Activated gamma-delta T cell treated with anti-CD3 and anti-CD28 coated beads, Interleukin-2, amount 50 U/mL, for 16 hours (primary cell): ENCODE measurements at regions not wholly inside any gene's neighbourhood (a gene's known extent, or its start where the extent isn't known, plus 50 kb on each side); places are given as distances from the start of the nearest gene placed in this dataset.

Experiments used
- DNase-seq: peaks from one replicate; pipeline ENCODE4 v3.0.0-alpha.2; 2020; ENCODE audit warnings: low read depth

DNA sequence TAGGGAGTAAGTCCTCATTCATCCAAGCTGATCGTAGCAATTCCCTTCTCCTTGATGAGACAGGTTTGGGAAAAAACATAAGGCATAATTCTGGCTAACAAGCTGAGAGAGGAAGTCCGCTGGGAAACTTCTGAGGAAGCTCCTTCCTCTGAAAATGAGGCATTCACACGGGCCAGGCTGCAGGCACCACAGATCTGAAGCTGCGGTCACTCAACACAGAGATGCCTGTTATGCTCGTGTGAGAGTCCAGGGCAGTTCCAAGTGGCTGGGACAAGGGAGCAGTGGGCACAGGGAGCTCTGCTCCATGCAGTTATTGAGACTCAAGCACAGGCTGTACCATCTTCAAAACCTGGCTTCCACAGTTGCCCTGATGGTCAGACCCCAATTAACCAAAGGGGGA is 200.9 kb upstream of the ID2 start:
- DNase-seq, result no peak

DNA sequence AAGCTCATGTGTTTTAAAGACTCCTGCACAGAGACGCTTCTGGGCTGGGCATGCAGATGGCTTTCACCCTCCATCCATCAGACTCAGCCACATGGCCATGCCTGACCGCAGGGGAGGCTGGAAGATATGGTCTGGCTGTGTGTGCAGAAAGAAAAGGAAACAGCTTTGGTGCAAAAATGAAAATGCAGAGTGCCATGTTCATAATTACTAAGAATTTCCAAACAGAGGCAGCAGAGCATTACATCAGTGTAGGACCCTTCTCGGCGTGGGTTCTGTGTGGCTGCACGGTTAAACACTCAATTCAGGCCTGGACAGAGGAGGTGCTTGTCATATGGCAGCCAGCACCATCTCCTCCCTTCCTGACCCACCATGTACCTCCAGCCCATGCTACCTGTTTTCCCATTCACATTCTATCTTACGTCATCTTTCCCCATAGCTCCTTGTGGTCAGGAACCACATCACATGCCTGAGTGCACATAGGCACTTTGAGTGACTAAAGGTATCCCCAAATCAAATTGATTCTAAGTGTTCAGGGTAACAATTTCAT is 200.3 kb upstream of the ID2 start:
- DNase-seq, result no peak

DNA sequence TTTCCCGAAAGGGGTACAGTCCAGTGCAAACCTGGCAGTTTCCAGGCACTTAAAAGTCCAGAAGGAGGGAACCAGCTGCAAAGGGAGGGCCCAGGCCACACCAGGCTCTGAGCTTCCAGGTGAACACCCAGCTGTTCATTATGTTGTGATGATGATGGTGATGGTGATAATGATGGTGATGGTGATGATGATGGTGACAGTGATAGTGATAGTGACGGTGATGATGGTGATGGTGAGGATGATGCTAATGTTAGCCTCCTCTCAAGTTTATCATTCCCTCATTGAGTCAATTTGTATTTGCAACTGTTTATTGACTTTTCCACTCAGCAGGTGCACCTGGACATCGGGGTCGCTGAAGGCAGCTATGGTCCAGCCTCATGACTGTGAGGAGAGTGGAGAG is 199.4 kb upstream of the ID2 start:
- no peak for DNase-seq

DNA sequence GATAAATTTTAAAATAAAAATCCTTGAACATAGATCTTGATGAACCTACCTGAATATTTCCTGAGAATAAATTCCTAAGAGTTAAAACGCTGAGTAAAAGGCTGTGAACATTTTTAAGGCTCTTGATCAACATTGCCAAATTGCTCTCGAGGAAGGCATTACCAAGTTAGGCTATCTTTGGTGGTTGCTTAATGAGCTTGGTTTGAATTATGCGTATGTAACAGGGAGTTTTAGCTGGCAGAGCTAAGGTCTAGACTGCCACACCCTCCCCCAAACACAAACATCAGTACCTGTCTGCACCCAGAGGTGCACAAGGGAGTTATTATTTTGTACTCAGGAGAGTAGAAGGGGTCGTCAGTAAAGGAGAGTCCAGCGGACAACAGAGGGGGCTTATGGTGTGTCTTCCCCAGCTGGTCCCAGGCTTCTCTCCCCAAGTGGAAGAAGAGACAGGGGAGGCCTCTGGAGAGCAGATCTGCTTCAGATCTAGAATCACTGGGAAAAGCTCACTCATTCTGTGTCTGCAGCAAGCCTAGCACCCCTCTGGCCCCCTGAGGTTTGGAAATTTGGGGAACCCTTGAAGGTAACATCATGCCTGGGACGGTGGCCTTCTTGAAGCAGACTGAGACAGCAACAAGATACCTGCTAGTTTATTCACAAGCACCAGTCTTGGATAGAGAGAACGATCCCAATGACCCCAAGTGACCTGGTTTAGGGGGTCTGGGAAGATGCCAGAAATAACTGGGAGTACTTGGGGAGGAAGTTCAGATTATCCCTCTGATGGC is 197.2 kb upstream of the ID2 start:
- no peak for DNase-seq

DNA sequence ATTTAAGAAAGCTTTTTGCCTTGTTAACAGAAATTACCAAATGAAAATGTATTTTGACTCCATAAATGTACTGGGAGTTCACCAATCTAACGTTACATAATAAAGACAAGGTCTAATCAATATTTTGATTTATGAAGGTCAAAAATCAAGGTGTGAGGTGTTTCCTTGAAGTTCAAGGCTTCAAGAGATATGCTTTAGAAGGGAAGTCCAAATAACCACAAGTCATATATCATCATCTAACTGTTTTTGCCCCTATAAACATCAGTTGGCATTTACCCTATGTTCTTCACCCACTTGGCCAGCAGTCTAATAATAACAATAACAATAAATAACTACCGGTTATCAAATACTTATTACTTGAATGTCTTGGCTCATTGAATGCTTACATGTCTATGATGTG is 196.1 kb upstream of the ID2 start:
- no peak for DNase-seq

DNA sequence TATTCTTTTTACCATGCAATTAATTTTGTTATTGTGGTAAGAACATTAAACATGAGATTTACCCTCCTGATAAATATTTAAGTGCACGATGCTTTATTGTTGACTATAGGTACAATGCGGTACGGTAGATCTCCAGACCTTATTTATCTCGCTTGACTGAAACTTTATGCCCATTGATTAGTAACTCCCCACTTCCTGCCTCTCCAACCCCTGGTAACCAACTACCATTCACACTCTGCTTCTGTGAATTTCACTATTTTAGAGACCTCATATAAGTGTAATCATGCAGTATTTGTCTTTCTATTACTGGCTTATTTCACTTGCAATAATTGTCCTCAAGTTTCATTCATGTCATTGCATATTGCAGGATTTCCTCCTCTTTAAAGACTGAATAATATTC is 195.7 kb upstream of the ID2 start:
- no peak for DNase-seq

DNA sequence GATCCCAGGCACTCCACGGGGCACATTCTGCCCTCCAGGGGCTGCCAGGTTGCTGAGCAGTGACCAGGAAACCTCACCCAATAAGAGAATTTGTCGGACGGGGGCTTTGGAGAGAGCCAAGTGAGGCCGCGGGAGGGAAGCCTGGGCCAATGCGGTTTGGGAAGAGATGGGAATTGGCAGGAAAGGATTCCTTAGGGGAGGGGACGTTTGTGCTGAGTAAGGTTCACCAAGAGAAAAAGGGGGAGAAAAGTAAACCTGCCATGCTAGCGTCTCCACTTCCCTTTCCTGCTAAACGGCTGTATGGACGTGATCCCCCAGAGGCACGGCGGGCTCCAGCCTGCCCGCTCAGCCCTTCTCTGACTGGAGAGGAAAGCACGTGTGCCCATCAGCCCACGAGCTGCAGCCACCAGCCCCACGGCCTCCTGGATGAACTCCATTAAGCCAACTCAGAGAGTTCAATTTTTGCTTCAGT is 194.4 kb upstream of the ID2 start:
- DNase-seq, result no peak

DNA sequence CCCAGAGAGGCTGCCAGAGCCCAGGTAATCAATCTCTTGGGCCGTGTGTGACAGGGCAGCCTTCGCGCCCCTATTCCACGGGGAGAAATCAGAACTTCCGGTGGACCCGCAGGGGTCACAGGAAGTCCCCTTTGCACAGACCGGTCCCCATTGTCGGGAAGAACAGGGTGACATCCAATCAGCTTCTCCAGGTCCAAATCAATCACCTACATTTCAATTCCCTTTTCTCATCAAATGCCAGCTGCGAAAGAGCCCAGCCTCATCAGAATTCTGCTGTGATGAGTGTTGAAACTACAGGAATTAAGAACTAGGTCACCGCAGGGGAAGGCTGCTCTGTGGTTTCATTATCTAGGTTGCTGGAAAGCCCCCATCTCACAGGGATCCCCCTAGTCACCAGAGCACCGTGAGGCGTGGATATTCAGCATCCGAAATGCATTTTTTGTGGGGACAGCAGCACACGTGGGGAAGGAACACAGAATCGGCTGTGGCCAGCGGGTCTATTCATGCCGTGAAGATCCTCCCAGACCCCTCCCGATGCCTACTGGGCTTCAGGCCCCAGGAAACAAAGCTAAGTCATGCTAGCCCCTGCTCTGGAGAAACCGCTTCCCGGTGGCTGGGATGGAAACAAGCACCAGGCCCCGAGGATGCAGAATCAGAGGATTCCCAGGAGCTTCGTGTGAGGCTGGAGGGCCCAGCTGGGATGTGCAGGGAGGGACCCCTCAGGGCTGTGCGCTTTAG is 193.7 kb upstream of the ID2 start:
- DNase-seq, result peak; percentile 58

DNA sequence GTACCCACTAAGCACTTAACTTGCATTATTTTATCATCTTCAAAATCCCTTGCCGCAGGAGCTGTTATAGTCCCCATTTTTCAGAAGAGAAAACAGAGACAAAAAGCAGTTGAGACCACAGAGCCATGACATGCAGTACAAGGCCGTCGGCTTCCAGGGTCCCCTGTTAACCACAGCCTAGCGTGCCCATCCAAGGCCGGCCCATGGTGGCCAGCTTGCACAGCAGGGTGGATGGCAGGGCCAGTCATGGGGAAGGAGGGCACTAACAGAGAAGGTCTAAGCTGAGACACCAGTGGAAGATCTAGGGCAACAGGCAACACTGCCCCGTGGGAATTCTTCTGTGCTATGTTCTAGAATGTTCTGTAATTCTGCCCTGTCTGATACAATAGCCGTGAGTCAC is 192.6 kb upstream of the ID2 start:
- DNase-seq, result no peak

DNA sequence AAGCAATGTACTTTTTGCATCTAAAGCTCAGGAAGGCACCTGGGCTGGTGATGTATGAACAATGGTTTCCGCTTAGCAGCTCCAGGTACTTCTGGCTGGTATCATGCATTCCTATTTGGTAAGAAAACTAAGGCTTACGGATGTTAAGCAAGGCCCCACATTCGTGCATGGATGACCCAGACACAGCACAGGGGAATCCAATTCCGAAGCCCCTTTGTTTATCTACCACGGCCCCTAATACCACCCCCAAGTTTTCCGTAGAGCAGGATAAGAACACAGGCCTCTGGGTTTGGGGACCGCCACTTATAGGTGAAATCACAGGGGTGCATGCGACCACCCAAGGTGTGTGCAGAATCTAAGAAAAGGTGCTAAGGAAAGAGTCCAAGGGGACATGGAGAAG is 192.1 kb upstream of the ID2 start:
- DNase-seq, result no peak

DNA sequence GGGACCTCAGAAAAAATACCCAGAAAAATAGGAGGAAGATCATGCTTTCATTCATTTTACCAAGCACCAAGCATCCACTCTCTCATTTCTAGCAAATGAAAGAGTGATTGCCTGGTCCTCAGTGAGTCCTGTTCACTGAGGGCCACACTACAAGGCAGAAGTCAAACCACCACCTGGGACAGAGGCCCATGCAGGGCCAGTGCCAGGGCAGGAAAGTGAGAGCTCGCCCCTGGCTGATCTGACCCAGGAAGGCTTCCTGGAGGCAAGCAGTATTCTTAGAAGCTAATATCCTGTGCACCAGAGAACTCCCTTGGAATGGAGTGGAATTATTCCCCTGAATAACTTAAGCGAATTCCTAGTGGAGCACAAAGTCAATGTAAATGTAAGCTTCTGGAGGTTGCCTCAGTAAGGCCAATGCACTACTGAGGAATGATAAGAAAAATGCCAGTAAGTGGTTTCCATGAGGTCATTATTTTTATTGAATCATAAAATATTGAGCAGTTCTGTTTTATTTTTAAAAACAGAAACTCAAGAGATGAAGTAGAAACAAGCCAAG is 191.6 kb upstream of the ID2 start:
- DNase-seq, result no peak

DNA sequence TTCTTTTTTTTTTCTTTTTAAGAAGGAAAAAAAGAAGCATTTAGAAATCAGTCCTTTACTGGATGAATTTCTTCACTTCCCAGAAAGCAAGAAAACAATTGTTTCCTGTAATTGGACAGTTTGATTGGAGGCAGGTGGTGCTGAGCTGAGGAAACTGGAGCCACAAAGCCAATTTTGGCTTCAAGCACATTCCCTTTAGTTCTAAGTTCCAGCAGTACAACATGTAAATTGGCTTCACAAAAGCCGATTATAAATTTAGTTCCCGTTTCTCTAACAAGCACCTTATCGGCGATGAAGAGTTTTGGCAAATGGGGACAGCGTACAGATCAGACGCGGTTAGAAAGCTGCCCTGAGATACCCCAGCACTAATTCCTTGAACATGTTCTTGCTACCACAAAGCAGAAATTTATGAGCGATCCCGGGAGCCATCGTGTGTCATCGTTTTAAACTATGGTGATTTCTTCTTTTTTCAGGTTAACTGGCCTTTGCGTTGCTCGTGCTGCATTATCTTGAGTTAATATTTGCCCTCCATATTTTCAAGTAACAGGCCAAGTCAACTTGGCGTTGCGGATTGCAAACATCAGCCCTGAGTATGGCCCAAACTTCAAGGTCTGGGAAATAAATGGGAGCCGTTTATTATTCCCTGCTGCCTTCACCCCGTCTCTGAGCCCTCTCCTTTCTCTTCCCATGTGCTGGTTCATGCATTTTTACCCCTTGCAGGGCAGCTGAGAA is 190.4 kb upstream of the ID2 start:
- DNase-seq, result no peak

DNA sequence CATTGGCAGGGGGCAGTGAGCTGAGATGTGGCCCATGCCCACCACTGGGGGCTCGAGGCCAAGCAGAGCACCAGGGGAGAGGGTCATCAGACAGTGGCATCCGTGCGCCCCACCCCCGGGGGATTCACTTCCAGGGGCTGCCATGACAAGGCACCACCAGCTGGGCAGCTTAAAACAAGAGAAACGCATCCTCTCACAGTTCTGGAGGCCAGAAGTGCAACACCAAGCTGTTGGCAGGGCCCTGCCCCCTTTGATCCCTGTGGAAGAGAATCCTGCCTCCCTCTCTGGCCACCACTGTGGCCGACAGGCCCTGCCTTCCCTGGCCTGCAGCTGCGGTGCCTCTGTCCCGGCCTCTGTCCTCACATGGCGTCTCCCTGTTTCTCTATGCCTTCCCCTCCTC is 187.7 kb upstream of the ID2 start:
- DNase-seq, result no peak

DNA sequence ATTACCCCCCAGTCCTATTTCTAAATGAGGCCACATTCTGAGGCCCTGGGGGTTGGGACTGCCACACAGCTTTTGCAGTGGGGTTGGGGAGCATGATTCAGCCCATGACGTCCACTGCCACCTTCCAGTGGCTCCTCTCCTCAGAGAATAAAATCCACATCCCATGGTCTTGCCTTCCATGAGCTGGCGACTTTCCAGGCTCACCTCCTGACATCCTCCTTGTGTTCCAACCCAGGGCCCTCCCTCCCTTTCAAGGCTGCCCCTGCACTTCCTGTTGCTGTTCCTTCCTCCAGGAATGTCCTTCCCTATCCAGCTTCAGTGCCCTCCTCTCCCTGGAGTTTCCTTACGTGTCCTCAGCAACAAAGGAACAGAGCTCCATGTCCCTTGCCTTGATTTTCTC is 187.3 kb upstream of the ID2 start:
- no peak for DNase-seq

DNA sequence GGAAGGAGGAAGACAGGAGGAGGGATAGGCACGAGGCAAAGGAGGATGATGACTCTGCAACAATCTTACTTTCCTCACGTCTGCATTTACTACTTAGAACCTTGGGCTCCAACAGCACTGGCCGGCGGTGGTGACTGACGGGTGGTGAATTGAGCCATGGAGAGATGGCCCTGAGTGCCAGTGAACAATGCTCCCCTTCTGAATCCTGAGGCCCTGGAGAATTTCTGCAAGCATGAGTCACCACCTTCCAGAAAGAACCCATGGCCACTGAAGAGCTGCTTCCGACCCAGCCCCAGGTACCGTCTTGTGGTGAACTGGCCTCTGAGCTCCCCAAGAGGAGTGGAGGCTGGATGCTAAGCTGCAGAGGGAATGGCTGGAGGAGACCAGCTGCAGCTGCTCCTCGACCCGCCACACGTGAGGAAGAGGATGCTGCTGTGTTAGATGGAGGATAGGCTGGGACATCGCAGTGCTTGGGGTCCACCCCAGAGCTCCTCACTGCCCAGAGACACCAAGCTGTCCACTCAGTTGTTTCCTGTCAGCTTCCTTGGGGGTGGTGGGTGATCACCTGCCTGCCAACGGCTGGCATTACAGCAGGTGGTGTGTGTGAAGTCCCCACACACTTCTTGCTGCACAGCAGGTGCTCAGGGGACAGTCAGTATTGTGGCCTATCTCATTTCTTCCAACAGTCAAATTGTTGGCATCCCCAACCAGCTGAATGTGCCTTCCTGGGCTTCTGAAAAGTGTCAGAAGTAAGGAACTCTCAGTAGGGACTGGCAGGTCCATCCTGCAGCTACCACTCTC is 186.5 kb upstream of the ID2 start:
- DNase-seq, result no peak

DNA sequence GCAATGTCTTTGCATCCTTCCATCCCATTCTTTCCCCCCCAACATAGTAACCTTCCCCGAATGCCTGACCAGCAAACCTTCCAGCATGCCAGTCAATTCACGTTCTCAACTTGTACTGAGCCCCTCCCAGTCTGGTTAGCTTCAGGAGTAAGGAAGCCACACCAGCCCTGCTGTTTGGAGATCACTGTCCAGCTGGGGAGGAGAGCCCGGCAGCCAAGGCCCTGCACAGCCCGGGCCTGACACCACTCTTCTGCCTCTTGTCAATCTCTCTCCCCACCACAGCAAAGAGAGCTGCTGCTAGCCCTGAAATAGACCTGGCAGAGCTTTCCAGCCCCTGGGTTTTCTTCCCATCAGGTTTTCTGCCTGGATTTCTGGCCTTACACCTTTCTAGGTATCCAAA is 185.8 kb upstream of the ID2 start:
- no peak for DNase-seq

DNA sequence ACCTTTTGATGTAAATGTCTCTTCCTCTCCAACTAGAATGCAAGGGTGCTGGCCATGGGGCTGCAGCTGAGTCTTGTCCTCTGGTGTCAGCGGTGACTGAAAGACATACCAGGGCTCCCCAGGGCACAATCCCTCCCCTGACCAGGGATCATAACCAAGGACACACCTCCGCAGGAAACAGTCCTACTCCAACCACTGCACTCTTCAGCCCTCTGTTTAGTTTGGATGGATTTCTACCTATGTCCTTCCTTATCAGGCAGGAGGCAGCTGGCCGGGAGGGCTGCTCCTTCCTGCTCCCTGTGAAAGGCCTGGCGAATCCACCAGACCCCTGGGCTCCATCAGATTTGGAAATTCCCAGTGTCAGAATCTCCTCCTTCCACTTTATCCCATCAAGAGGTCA is 185.2 kb upstream of the ID2 start:
- DNase-seq, result no peak

DNA sequence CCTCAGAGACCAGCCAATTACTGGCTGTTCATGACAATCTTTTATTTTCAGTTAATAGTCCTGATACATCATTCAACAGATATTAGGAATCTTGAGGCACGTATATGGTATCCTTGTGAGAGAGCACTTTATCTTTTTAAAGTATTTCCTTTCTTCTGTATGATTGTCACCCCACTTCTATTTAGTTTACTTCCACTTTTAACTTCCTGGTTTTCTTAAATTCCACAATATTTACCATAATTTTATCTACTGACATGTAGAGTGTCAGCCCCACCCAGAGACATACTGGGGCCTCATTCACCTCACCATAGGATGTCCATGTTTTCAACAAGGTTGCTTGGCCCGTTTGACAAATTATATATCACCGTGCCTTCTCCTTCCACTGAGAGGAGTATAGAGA is 182.9 kb upstream of the ID2 start:
- no peak for DNase-seq

DNA sequence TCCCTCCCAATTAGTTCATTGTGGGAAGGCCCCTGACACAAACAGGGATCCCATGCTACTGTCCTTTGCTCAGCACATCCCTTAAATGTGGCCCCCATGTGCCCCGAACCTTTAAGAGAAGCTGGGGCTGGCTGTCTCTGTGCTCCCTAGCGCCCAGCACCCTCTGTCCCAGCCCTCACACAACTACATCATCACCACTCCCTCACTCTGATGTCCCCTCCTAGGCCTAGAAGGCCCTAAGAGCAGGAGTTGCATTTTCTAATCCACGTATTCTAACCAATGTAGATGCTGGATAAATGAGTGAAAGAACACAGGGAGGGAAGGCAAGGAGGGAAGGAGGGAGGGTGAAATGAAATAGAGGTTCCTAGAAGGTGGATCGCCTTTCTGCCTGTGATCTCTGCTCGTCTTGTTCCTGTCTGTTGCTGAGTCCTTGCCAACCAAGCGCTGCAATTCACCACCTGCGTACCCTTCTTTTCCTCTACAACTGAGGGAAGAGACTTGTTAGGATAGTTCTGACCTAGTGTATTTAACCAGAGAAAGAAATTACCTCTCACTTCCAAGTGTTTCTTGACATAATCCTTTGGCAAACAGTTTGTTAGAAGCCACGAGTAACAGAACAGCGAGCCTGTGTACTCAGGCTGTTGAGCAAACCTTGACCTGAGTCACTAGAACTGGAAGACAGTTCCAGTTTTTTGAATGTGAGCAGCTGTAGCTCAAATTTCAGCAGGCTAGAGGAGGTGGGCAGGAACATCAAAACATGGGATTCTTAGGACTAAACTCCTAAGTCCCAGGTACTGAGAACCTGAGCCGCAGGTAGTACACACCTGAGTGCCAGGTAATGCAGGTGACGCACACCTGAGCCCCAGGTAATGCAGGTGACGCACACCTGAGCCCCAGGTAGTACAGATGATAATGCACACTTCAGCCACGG is 181.5 kb upstream of the ID2 start:
- no peak for DNase-seq

DNA sequence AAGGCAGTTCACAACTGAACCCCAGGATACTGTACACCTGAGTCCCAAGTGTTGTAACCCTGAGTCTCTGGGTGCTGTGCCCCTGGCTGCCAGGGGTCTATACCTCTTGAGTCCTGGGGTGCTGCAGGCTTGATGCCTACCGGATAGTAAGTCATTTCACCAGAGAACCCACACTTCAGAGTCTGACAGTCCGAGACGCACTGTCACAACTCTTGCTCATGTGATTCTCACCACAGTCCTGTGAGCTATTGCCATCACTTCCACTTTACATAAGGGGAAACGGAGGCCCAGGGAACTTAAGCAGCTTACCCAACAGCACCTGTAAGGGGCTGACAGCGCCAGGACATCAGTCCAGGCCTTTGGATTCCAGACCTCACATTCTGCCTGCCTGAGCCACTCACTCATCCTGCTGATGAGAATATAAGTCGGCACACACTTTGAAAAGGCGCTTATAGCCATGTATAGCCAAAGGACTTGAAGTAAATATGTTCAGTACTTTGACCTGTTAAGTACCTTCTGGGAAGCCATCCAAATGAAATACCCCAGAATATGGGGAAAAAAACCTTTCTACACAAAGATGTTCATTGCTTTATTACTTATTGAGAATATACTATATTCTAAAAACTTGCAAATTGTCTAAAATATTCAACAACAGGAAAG is 180.7 kb upstream of the ID2 start:
- DNase-seq, result no peak
